ENCODE measurements at regions not wholly inside any gene's neighbourhood (a gene's known extent, or its start where the extent isn't known, plus 50 kb on each side); places are given as distances from the start of the nearest gene placed in this dataset.

- no peak for TF ChIP-seq CTCF (IDR thresholded peaks at IDR 0.05)
- no peak for TF ChIP-seq ZFX (IDR thresholded peaks at IDR 0.05; ENCODE audit: borderline replicate concordance)
Observed at GRCh38 chr4:32525420-32525819, 1805.3 kb downstream of the PCDH7 start.

All from 22Rv1 (cell line).